Lower leg skin (tissue), 3 donors: ENCODE measurements at regions not wholly inside any gene's neighbourhood (a gene's known extent, or its start where the extent isn't known, plus 50 kb on each side); places are given as distances from the start of the nearest gene placed in this dataset.

ENCODE experiments used
- CTCF ChIP-seq, 3 donors: fragments of 450-650 bp; IDR thresholded peaks; one replicate each; pipeline ENCODE4 v1.5.1; 2016; ENCODE audit warnings: antibody characterized with exemption in 3 of 3, mild to moderate bottlenecking in 3 of 3, moderate library complexity in 2 of 3
- POLR2A ChIP-seq, 2 donors: fragments of 450-650 bp; IDR thresholded peaks; one replicate each; pipeline ENCODE4 v1.6.1; 2016 to 2017; ENCODE audit warnings: antibody characterized with exemption in 2 of 2, mild to moderate bottlenecking in 1 of 2, moderate library complexity in 1 of 2

DNA sequence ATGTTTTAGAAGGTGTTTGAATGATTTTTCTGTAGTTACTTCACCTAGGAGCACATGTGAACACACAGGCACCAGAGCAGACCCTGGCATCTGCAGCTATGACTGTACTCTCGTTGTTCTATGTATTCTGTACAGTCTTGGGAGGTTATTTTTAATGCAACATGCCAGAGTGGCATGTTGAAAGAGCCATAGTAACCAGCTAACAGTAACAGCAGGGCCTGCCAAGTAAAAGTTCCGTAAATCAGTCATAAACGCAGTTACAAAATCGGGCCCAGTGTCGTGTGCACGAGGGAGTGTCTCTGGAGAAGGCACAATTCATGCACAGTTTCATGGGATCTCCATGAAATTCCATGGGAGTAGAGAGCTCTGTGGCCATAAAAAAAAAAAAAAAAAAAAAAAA is 108.3 kb upstream of the CDK6 start:
- TF ChIP-seq CTCF (IDR thresholded peaks at IDR 0.05) = no peak
- TF ChIP-seq POLR2A (IDR thresholded peaks at IDR 0.05) = no peak
